ENCODE measurements at regions not wholly inside any gene's neighbourhood (a gene's known extent, or its start where the extent isn't known, plus 50 kb on each side); places are given as distances from the start of the nearest gene placed in this dataset.
"Not testable (repeated sequence)": the region's sequence is repeated elsewhere in the genome, so short reads cannot be mapped to it uniquely, and the experiment has no call there.

GRCh38 chr2:241984658-241985057, 115.1 kb downstream of the RTP5 start:
- Histone ChIP-seq H3K9me2 (replicated peaks; ENCODE audit: insufficient read depth) (no peaks in the 10 kb centered on the region), H3K36me3 (replicated peaks; ENCODE audit: insufficient read depth, low read depth) (no peaks in the 10 kb centered on the region), H3K4me3 (no peak overlapping the region), H3K27ac (no peak overlapping the region), H3K79me2 (no peaks in the 10 kb centered on the region), H2AFZ (no peak overlapping the region), H3K4me2 (no peak overlapping the region), H4K20me1 (ENCODE audit: insufficient read depth, poor library complexity, severe bottlenecking) (no peaks in the 10 kb centered on the region), H3K9me3 (ENCODE audit: low read depth) (no peaks in the 10 kb centered on the region), H3K4me1 (ENCODE audit: insufficient read depth) (no peaks in the 10 kb centered on the region), H3K27me3 (no peaks in the 10 kb centered on the region)
- TF ChIP-seq EZH2 (IDR thresholded peaks at IDR 0.05; ENCODE audit: borderline replicate concordance) (no peak), EZH2phosphoT487 (IDR thresholded peaks at IDR 0.05; ENCODE audit: low read depth, severe bottlenecking, unreplicated experiment) (no peak)
- WGBS (ENCODE audit: low lambda C conversion rate, missing lambda C conversion rate), result 84% methylated on average over 6 of the region's 6 CpGs
- no peak for DNase-seq (ENCODE audit: low spot score)

GRCh38 chr2:241985161-241985985, 115.8 kb downstream of the RTP5 start:
- not testable (repeated sequence) for H3K4me1 ChIP-seq (ENCODE audit: insufficient read depth); H3K27me3 ChIP-seq; H3K79me2 ChIP-seq; H3K4me3 ChIP-seq; H3K9me2 ChIP-seq (replicated peaks; ENCODE audit: insufficient read depth); H4K20me1 ChIP-seq (ENCODE audit: insufficient read depth, poor library complexity, severe bottlenecking); H3K4me2 ChIP-seq; H3K36me3 ChIP-seq (replicated peaks; ENCODE audit: insufficient read depth, low read depth); DNase-seq (ENCODE audit: low spot score); H3K27ac ChIP-seq; H3K9me3 ChIP-seq (ENCODE audit: low read depth); H2AFZ ChIP-seq
- 94% methylated on average over 16 of the region's 46 CpGs for WGBS (ENCODE audit: low lambda C conversion rate, missing lambda C conversion rate)

GRCh38 chr2:241985986-241986329, 116.4 kb downstream of the RTP5 start:
- no peaks in the 10 kb centered on the region for H3K79me2 ChIP-seq
- H3K4me3 ChIP-seq, result no peak overlapping the region
- H3K27me3 ChIP-seq, result no peaks in the 10 kb centered on the region
- H3K4me1 ChIP-seq (ENCODE audit: insufficient read depth), result no peaks in the 10 kb centered on the region
- 73% methylated on average over 5 of the region's 5 CpGs for WGBS (ENCODE audit: low lambda C conversion rate, missing lambda C conversion rate)
- H3K27ac ChIP-seq, result no peak overlapping the region
- no peaks in the 10 kb centered on the region for H3K36me3 ChIP-seq (replicated peaks; ENCODE audit: insufficient read depth, low read depth)
- H3K9me3 ChIP-seq (ENCODE audit: low read depth), result no peaks in the 10 kb centered on the region
- H2AFZ ChIP-seq, result no peak overlapping the region
- no peaks in the 10 kb centered on the region for H4K20me1 ChIP-seq (ENCODE audit: insufficient read depth, poor library complexity, severe bottlenecking)
- no peaks in the 10 kb centered on the region for H3K9me2 ChIP-seq (replicated peaks; ENCODE audit: insufficient read depth)
- TF ChIP-seq EZH2phosphoT487 (IDR thresholded peaks at IDR 0.05; ENCODE audit: low read depth, severe bottlenecking, unreplicated experiment) (no peak), CTCF (IDR thresholded peaks at IDR 0.05; ENCODE audit: poor library complexity) (no peak), EZH2 (IDR thresholded peaks at IDR 0.05; ENCODE audit: borderline replicate concordance) (no peak)
- no peak for DNase-seq (ENCODE audit: low spot score)
- no peak overlapping the region for H3K4me2 ChIP-seq

GRCh38 chr2:241986836-241987641, 117.5 kb downstream of the RTP5 start:
- H3K79me2 ChIP-seq, result no peaks in the 10 kb centered on the region
- no peaks in the 10 kb centered on the region for H3K27me3 ChIP-seq
- no peaks in the 10 kb centered on the region for H3K4me1 ChIP-seq (ENCODE audit: insufficient read depth)
- no peaks in the 10 kb centered on the region for H3K9me3 ChIP-seq (ENCODE audit: low read depth)
- H3K36me3 ChIP-seq (replicated peaks; ENCODE audit: insufficient read depth, low read depth), result no peaks in the 10 kb centered on the region
- WGBS (ENCODE audit: low lambda C conversion rate, missing lambda C conversion rate), result 89% methylated on average over 43 of the region's 43 CpGs
- H3K9me2 ChIP-seq (replicated peaks; ENCODE audit: insufficient read depth), result no peaks in the 10 kb centered on the region
- H4K20me1 ChIP-seq (ENCODE audit: insufficient read depth, poor library complexity, severe bottlenecking), result no peaks in the 10 kb centered on the region
- TF ChIP-seq EZH2phosphoT487 (IDR thresholded peaks at IDR 0.05; ENCODE audit: low read depth, severe bottlenecking, unreplicated experiment) (no peak), CTCF (IDR thresholded peaks at IDR 0.05; ENCODE audit: poor library complexity) (no peak), EZH2 (IDR thresholded peaks at IDR 0.05; ENCODE audit: borderline replicate concordance) (no peak)
- H3K4me2 ChIP-seq, result no peak overlapping the region
- H2AFZ ChIP-seq, result no peak overlapping the region
- no peak overlapping the region for H3K4me3 ChIP-seq
- H3K27ac ChIP-seq, result no peak overlapping the region
- no peak for DNase-seq (ENCODE audit: low spot score)
